HG03354 (cell line): ENCODE measurements at regions not wholly inside any gene's neighbourhood (a gene's known extent, or its start where the extent isn't known, plus 50 kb on each side); places are given as distances from the start of the nearest gene placed in this dataset.
A peak's percentile ranks its signal among the peaks of the same experiment; 100 is the strongest.

Experiments
- ATAC-seq: cut with Tn5 transposase; IDR thresholded peaks from one replicate; pipeline ENCODE4 v1.9.1; 2021; ENCODE audit warnings: mild to moderate bottlenecking; ENCODE audit not compliant: unreplicated experiment, poor library complexity, severe bottlenecking

DNA sequence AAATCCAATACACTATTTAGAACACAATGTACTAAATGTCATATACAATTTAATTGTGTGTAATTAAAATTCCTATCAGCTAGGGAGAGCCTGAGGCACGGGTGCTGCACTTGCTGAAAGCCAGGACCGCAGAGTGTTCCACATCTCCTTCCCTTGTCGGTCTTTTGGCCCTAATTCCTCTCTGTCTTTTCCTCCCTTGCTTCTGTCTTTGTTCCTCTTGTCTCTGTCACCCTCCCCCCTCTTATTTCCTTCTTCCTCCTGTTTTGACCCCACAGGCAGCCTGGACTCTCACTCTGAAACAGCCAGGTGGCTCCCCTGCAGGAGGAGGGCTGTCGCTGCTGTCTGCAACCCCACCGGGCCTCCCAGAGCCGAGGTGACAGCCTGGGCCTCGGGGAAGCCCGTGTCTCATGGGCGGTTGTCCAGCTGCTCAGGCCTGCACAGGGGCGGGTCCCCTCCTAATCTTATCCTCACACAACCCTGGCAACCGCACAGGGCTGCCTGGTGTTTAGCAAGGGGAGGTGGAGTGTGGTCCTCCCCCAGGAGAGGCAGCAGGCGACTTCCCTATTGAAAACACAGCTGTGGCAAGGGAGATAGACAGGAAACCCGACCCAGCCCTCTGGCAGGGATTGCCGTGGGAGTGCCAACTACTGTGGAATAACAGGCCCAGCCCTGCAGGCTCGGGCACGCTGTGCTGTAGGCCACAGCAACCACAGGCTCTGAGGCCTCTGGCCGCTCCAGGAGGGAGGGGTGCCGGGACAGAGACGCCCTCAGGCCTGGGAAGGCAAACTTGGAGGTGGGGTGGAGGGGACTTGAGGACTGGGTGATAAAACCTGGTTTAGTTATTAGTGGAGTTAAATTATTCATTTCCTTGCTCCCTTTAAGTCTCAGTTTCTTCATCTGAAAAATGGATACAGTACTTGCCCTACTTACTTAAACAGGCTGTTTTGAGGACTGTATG is 68.8 kb upstream of the WDR26 start:
- peak; percentile 96 for ATAC-seq

DNA sequence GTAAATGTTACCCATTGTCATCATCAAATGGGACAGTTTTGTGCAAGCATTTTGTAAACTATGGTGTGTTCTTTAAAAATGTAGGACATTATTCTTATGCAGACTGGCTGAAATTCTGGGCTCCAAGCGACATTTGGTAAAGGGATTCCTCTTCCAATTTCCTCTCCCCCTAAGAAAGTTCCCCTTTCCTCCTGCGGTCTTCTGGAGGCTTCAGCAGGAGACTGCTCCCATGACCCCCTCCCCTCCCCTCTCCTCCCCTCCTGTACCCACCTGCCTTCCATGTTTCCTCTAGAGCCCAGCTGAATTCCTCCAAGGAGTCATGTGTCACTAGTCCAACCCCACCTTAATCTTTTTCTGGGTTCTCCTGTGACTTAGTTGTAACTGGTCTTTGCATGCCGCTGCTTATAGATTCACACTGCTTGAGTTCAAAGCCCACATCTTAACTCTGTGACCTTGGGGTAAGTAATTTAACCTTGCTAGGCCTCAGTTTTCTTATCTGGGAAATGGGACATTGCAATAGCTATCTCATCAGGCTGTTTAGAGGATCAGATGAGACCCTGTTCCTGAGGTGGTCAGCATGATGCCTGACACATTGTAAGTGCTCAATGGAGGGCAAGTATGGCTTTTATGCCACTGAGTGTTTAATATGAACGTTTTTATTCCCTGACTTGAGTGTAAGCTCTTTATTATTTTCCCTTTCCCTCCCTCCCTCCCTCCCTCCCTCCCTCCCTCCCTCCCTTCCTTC is 69.9 kb upstream of the WDR26 start:
- no peak for ATAC-seq

DNA sequence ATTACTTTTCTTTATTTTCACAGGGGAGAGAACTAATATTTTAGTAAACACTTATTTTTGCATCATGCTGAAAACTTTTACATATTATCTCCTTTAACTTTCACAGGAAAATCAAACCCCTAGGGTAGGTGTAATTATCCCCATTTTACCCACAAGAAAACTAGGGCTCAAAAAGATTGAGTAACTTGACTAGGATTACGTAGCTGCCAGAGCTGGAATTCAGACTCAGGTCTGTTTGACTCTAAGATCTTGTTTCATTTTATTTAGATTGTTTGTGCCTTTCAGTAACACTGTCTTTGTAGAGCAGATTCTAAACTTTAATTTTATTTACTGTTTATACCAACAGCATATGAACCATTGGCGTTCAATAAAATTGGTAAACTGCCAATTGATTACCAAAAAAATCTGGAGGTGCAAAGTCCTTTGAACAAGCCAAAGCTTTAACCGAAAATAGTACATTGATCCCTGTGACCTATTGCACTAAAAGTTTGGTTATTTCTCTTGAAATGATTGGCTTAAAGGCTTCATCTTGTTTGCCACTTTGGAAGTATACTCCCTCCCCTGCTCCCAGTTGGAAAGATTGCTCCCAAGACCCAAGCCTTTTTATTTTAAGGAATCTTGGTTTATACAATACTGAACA is 71.0 kb upstream of the WDR26 start:
- no peak for ATAC-seq

DNA sequence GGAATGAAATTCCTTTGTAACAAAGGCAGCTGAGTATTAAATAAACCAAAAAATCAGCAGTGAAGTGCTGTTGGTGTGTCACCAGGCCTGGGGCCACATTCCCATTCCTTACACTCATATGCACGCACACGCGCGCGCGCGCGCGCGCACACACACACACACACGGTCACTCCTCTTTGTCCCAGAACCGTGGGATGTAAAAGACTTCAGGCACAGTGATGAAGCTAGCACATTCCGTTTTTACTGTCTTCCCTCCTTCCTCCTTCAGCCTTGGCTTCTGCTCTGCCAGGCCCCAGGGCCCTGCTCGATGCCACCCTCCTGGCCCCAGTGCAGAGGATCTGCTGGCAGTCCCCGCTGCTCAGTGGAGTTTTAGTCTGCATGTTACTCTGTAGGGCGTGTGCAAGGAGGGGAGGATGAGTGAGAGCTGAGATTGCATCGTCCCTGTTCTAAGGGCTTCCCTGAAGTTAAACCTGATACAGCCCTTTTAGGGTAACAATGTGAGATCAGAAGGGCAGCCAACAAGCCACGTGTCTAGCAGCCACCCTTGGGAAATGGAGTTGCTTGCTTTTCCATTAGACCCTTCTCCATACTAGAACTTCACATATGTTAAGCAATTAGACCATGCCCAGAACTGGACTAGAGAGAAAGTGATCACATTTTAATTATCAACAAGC is 71.7 kb upstream of the WDR26 start:
- ATAC-seq: no peak

DNA sequence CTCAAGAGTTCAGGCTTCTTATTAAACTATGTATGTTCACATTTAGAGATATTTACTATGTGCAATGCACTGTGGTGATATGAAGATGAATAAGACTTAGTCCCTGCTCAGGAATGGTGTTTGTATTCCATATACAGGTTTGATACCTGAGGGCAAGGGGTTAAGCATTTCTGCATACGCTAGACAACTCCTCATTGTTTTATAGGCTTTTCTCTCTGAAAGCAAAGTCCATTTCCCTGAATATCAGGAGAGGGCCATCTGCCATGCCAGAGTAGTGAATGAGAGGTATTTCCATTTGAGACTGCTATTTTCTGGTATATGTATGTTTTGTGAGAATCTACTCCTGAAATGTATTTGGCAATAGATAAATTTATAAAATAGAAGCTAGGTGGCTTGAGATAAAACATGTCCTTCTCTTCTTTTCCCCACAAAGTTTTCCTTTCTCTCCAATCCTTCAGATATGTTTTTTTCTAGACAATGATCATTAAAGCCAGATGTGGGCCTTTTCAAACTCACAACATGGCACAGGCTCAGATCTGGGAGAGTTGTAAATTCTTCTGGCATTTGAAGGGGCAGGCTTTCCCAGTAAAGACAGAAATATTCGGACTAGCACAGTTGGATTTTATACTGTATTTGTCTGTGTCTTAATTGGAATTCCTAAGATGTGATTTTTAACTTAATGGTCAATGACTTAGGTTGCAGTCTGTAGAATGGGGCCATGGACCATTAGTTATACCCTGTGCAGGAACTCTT is 73.3 kb upstream of the WDR26 start:
- no peak for ATAC-seq

DNA sequence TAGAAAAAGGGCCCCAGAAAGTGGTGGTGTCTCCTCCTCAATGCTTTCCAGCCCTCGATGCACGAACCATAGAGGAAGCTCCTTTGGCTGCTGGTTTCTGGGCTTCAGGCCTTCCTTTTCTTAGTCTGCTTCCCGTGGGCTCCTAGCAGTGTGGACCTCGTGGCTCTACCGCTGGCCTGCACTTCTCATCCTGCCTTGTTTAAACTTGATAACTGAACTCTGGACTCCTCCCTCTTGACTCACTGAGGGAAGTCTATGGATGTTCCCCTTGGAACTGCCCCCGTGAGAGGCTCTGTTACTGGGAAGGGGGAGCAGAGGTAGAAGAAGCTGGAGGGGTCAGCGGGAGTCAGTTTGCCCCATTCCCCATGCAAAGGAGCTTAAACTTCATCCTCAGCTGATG is 75.3 kb upstream of the WDR26 start:
- ATAC-seq: no peak

DNA sequence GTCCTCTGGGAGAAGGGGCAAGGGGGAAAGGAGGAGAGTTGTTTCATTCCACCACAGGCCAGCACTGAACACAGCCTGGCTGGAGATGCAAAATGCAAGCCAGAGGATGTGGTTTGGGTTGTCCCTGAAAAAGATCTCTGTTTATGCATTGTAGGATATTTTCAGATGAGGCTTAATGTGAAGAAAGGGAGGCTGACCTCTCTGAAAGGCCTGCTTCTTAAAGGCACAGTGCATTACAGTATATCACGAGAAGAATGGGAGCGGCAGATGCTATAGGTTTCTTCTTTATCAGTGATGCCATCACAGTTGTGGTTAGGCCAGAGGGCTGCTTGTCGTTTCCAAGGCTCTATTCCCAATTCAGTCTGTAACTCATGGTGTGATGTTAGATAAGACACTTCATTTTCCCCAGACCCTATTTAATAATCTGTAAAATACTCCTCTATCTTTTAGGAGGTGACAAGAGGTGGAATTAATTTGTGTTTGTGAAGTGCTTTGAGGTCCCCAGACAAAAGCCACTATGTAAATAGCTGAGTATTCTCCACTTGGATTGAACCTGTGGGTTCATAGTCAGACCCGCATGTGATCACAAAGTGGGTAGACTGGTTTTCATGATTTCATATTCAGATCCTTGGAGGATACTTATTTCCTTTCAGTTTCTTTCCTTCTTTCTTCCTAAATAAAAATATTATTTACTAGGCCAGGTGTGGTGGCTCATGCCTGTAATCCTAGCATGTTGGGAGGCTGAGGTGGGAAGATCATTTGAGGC is 76.5 kb upstream of the WDR26 start:
- no peak for ATAC-seq

DNA sequence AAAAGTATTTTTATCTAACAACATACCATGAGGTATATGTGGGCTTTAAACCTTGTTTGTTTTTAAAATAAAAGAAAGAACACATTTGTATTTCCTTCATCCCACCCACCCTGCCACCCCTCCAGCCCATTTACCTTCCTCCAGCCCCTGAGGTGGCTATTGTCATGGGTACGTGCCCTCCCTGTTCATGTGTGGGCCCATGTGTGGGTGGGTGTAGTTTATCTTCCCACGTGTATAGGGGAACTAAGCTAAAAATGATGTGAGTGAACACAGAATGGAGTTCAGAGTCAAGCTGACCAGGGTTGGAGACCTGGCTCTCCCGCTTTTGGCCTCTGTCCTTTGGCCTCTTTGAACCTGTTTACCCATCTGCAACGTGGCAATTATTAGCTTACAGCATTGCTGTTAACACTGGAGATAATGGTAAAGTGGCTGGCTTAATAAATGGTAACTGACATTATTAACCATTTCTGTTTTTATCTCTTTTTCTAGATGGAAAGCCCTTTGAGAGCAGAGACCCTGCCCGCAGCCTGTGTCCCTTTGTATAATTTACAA is 78.1 kb upstream of the WDR26 start:
- ATAC-seq: no peak

DNA sequence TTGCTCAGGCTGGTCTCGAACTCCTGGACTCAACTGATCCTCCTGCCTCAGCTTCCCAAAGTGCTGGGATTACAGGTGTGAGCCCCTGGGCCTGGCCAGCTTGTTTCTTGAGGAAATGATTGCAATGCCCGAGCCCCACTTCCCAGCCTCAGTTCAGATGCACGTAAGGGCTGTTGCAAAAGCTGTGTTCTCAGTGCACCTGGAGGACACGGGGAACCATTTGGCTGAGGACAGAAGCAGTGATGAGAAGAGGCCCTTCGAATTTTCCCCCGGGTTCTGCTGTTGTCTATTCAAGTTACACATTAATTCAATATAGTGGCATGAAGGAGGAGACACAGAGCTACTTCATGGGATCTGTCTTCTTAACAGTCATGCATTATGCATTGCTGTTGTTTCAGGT is 78.8 kb upstream of the WDR26 start:
- ATAC-seq: peak; percentile 7

DNA sequence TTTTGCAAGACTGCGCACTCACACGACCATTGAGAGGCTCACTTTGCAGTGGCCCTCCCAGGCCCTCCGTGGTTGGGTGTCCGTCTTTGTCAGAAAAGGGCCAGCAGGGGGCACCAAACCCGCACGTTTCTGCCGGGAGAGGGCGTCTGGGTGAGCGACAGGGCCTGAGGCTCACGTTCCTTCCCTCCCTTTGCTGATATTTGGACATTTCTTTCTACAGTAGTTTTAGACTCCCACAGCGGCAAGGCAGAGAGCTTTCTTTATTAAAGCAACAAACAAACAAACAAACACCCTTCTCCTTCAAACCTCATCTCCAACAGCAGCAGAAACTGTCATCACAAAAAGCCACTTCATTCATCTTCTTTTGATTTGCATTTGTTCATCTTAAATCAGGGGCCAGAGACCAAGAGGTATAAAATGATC is 79.2 kb upstream of the WDR26 start:
- ATAC-seq: peak; percentile 98

DNA sequence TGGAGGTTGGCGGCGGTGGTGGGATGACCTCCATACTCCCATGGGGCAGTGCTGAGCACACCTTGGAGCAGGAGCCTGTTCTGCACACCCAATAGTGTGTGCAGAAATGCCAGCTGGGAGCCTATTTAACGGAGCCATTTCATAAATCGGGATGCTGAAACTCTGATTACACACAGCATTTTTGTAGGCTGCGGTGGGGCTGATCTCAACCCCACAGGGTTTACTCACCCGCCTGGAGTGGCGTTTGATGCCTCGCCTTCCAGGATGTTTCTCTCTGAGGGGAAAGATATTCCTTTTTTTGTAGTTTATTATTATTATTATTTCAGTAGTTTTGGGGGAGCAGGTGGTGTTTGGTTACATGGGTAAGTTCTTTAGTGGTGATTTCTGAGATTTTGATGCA is 82.6 kb upstream of the WDR26 start:
- no peak for ATAC-seq

DNA sequence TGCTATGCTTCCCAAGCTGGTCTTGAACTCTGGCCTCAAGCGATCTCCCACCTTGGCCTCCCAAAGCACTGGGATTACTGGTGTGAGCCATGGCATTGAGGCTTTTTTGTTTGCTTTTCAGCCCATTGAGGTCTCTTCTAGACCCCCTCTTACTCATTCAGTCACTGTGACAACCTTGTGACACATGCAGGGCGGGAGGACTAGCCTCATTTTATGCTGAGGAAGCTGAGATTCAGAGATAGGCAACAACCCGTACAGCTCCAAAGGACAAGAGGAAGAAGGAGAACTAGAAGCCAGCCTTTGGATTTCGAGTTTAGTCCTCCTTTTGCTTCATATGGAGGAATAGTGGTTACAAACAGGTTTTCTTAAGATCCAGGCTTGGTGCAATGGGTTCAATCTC is 83.9 kb upstream of the WDR26 start:
- ATAC-seq: no peak

DNA sequence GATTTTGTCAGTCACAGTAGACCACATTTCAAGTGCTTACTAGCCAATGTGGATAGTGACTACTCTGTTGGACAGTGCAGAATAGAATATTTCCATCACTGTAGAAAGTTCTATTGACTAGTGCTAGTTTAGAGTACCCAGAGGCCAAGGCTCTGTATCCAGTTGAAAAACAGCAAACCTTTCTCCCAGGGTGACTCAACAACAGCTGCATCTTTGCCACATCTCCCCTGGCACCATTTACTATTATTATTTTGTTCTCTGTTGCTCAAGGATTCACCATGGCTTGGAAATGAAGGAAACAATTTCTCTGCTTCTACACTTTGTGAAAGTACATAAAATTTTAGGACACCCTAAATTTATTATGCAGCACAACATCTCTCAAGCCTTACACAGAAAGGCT is 85.3 kb upstream of the WDR26 start:
- ATAC-seq: no peak

DNA sequence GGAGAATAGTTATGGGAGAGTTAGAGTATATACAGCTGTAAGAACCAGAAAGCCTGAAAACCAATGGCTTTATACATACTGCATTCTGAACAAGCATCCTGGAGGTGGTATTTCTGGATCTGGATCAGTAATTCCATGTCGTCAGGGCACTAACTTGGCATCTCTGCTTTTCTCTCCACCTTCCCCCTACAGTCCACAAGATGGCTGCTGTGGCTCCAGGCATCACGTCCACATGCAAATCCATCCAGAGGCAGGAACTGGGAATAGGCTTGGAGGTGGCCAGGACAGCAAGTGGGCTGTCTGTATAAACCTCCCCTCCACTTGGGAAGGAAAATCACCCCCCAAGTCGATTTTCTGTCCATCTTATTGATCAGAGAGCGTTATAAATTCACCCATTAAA is 86.2 kb upstream of the WDR26 start:
- no peak for ATAC-seq

DNA sequence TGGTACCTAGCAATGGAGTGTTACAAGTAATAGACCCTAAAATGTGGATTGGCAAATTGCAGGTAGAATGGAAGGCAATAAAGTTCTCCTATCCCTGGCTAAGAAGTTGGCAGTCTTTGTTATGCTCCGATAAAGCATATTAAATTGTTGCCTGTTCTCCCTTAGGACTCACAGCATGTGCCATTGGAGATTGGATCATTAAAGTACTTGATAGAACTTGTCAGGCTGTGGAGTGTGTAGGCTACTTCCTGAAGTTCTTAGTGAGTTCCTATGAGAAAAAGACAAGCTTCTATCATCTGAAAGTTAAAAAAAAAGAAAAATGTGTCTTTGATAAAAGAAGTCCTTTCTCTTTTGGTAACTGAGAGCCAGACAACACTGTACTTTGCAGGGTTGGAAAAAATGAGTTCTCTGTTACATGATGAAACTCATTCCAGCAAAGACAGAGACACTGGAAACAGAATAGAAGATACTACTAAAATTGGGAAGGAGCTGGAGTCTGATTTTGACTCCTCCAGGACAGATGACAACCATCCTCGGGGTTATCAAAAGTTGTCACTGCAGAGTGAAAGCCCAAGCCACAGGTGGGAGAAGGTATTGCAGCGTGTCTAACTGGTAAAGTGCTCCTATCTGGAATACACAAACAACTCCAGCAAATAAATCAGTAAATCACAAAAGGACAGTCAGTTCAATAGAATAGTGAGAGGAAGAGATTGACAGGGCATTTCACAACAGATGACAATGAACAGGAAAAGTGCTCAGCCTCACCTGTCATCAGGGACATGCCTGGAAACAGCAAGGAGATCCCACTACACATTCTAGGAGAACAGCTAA is 87.5 kb upstream of the WDR26 start:
- ATAC-seq: no peak

DNA sequence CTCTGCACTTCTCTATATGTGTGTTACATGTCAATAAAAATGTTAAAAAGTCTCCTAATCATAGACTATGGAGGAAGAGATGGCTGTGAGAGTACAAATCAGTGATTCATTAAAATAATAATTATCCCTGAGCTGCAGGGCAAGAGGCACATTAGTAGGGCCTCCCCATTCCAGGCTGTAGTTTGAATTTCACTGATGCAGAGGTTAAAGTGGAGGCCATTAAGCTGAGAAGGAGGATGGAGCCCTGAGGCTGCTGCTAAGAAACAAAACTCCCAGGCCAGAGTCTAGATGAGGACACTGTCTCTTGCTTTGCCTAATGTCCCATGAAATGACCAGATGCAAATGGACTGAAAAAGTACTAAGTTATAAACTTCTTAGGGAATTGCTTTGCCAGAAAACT is 89.1 kb upstream of the WDR26 start:
- ATAC-seq: no peak

DNA sequence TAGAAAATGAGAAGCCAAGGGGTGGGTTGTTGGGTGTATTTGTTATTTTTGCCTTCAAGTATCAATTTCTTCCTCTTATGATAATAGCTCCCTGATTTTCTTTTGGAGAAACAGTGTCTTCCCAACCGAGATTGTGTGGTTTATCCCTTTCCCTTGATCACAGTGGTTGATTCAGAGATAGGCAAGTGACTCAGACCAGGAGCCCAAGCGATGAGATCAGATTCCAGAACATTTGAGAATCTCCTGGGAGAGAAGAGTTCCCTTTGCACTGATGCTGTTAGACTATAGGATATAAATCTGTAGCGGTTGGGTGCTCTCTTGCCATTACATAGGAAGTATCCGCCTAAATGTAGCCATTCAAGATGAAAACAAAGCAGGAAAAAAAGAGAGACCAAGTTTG is 90.1 kb upstream of the WDR26 start:
- ATAC-seq: no peak
